LNCaP clone FGC (cell line): ENCODE measurements at regions not wholly inside any gene's neighbourhood (a gene's known extent, or its start where the extent isn't known, plus 50 kb on each side); places are given as distances from the start of the nearest gene placed in this dataset.

Source experiments
- DNase-seq: peaks from one replicate; pipeline ENCODE4 v3.0.0-alpha.2; 2011; ENCODE audit warnings: low read depth
- H3K4me3 ChIP-seq: 2 replicates; pipeline ENCODE4 v1.5.1; 2011; ENCODE audit warnings: mild to moderate bottlenecking, low read depth, low read length, control low read depth
- CTCF ChIP-seq: IDR thresholded peaks from 2 replicates; pipeline ENCODE4 v1.5.1; 2012; ENCODE audit warnings: mild to moderate bottlenecking; ENCODE audit not compliant: control insufficient read depth, insufficient read depth; ENCODE audit errors: extremely low read depth

GRCh38 chr2:239892441-239893235 is 132.5 kb downstream of the NDUFA10 start:
- DNase-seq = no peak
- no peak overlapping the region for H3K4me3 ChIP-seq
- no peak for TF ChIP-seq CTCF

GRCh38 chr2:239891698-239892097 is 133.4 kb downstream of the NDUFA10 start:
- DNase-seq = no peak
- no peak overlapping the region for H3K4me3 ChIP-seq
- TF ChIP-seq CTCF = no peak

- TF ChIP-seq CTCF = no peak
- no peak for DNase-seq
- H3K4me3 ChIP-seq = no peak overlapping the region
These were observed 134.9 kb downstream of the NDUFA10 start for GRCh38 chr2:239890206-239890746.

- no peak for TF ChIP-seq CTCF
- no peak overlapping the region for H3K4me3 ChIP-seq
- DNase-seq = no peak
These were observed 135.5 kb downstream of the NDUFA10 start for GRCh38 chr2:239889641-239890121.

GRCh38 chr2:239887604-239888003 is 137.5 kb downstream of the NDUFA10 start:
- H3K4me3 ChIP-seq = no peak overlapping the region
- TF ChIP-seq CTCF = no peak
- no peak for DNase-seq

GRCh38 chr2:239886781-239887180 is 138.4 kb downstream of the NDUFA10 start:
- no peak for TF ChIP-seq CTCF
- H3K4me3 ChIP-seq = no peak overlapping the region
- DNase-seq = no peak

- H3K4me3 ChIP-seq = no peak overlapping the region
- DNase-seq = no peak
- TF ChIP-seq CTCF = no peak
These were observed 140.3 kb downstream of the NDUFA10 start for GRCh38 chr2:239884875-239885274.
